Renal cortex interstitium (tissue), 11 donors: ENCODE measurements at regions not wholly inside any gene's neighbourhood (a gene's known extent, or its start where the extent isn't known, plus 50 kb on each side); places are given as distances from the start of the nearest gene placed in this dataset.
"Not testable (repeated sequence)": the region's sequence is repeated elsewhere in the genome, so short reads cannot be mapped to it uniquely, and the experiment has no call there.

Source experiments
- DNase-seq, 11 donors: peaks; one replicate each; pipeline ENCODE4 v3.0.0-alpha.2; 2013; ENCODE audit warnings: low read depth in 9 of 11, low spot score in 4 of 11; ENCODE audit errors: extremely low read depth in 1 of 11

- no peak for DNase-seq
Measured at GRCh38 chr1:228944935-228945371, 209.7 kb downstream of the RHOU start.

- no peak for DNase-seq
Measured at GRCh38 chr1:228945885-228946284, 210.6 kb downstream of the RHOU start.

GRCh38 chr1:228949617-228950016 is 214.3 kb downstream of the RHOU start:
- DNase-seq: not testable (repeated sequence)

GRCh38 chr1:228953207-228953606 is 217.9 kb downstream of the RHOU start:
- DNase-seq: no peak

GRCh38 chr1:228953808-228954207 is 218.5 kb downstream of the RHOU start:
- DNase-seq: not testable (repeated sequence)

- DNase-seq: no peak
Measured at GRCh38 chr1:228955691-228956090, 220.4 kb downstream of the RHOU start.

GRCh38 chr1:228956864-228957263 is 221.6 kb downstream of the RHOU start:
- no peak for DNase-seq

GRCh38 chr1:228957535-228957934 is 222.3 kb downstream of the RHOU start:
- DNase-seq: no peak

- no peak for DNase-seq
Measured at GRCh38 chr1:228958121-228958520, 222.8 kb downstream of the RHOU start.

GRCh38 chr1:228958741-228959140 is 223.5 kb downstream of the RHOU start:
- DNase-seq: no peak

GRCh38 chr1:228960705-228961104 is 225.4 kb downstream of the RHOU start:
- no peak for DNase-seq

- no peak for DNase-seq
Measured at GRCh38 chr1:228961511-228961910, 226.2 kb downstream of the RHOU start.

GRCh38 chr1:228963795-228964177 is 228.5 kb downstream of the RHOU start:
- no peak for DNase-seq

- DNase-seq: no peak
Measured at GRCh38 chr1:228964178-228965089, 229.2 kb downstream of the RHOU start.

GRCh38 chr1:228968891-228969606 is 233.8 kb downstream of the RHOU start:
- DNase-seq: no peak

GRCh38 chr1:228969953-228970800 is 234.9 kb downstream of the RHOU start:
- no peak for DNase-seq

GRCh38 chr1:228972576-228972975 is 237.3 kb downstream of the RHOU start:
- DNase-seq: no peak

GRCh38 chr1:228974273-228974672 is 239.0 kb downstream of the RHOU start:
- no peak for DNase-seq

GRCh38 chr1:228975238-228975907 is 240.1 kb downstream of the RHOU start:
- DNase-seq: no peak
